GM18868 (cell line): ENCODE measurements at regions not wholly inside any gene's neighbourhood (a gene's known extent, or its start where the extent isn't known, plus 50 kb on each side); places are given as distances from the start of the nearest gene placed in this dataset.
A peak's percentile ranks its signal among the peaks of the same experiment; 100 is the strongest.

ENCODE experiments used
- ATAC-seq: cut with Tn5 transposase; IDR thresholded peaks from one replicate; pipeline ENCODE4 v1.9.1; 2021; ENCODE audit warnings: mild to moderate bottlenecking, moderate library complexity; ENCODE audit not compliant: unreplicated experiment

GRCh38 chr12:27382924-27383323, 50.3 kb downstream of the BMAL2 start:
- no peak for ATAC-seq

DNA sequence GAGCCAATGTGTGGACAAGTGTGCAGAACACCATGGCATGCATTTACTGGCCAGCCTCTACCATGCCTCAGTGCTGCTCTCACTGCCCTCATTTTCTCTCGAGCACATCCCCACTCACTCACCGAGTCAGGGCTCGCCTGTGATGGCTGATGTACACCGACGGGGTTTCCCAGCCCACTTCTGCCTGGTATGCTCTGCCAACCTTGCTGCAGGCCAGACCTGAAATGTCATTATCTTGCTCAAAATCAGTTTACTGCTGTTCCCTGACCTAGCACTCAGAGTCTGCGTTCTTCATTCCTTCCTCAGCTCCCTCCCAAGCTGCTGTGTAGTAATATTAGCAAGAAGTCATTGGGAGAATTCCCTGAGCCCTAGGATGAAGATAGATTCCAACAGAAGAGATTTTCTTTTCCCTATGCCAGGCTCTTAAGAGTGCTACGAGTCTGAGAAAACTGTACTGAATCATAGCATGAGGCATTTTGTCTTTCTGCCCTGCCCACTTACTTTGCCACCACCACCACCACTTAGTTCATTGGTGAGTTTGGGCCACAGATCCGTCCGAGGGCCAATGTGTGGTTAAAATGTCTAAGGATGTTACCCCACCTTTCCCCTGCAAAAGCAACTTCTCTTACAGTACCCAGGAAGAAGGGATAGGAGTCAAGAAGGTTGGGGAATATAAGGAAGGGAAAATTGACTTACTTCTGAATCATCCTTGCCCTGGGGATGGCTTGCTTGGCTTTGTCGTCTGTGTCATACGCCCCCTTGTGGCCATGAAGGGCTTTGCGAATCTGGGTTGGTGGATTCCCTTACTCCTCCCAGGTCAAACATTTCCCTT, 51.0 kb downstream of the BMAL2 start:
- peak; percentile 65 for ATAC-seq

GRCh38 chr12:27384261-27384590, 51.6 kb downstream of the BMAL2 start:
- ATAC-seq: no peak

DNA sequence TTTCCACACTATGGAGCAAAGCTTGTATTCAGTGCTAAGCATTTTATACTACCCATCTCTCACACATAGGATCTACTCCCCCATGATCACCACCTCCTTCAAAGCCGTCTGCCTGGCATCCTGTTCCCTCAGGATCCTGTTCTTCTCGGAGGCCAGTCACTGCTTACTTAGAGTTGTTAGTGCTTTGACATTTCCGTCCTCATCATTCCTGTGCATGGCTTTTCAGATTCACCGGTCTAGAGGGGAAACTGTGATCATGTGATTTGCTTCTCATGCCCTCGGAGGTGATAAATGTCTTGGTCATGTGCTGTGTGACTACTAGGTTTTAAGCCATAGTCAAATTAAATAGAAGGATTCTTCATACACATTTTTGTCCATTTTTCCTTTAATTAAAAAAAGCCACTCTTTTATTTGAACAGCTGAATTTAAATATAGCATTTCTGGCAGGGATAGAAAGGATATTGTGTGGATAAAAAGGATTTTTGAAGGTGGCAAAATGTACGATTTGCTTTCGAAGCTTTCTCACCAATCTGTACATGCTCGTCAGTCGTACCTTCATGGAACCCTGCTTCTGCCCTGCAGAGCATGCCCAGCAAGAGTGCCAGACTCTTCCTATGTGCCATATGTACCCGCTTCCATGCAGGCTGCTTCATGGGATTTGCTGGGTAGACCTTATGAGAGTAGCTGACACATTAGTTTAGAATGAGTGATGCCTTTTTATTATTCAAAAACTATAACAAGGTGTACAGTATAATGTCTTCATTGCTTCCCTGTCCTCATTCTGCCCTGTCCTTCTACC, 53.3 kb downstream of the BMAL2 start:
- no peak for ATAC-seq

DNA sequence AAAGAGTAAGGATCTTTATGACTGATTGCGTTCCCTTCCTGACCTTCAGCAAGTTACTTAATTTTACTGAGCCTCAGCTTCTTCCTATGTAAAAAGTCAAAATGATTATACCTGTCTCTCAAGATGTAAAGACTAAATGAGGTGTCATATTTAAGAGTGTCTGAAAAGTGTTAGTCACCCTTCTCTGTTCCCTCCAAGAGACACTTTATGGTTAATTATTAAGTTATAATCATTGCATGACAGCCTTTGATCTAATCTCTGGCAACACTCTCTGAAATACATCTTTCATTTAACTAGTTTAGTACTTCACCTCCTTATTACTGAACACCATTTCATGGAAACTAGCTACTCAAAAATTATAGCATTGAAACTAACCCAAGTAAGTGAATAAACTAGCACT, 54.8 kb downstream of the BMAL2 start:
- no peak for ATAC-seq

- ATAC-seq: no peak
These were observed 56.0 kb downstream of the BMAL2 start for GRCh38 chr12:27388650-27389049.

- no peak for ATAC-seq
These were observed 51.9 kb upstream of the SMCO2 start for GRCh38 chr12:27394676-27395075.

DNA sequence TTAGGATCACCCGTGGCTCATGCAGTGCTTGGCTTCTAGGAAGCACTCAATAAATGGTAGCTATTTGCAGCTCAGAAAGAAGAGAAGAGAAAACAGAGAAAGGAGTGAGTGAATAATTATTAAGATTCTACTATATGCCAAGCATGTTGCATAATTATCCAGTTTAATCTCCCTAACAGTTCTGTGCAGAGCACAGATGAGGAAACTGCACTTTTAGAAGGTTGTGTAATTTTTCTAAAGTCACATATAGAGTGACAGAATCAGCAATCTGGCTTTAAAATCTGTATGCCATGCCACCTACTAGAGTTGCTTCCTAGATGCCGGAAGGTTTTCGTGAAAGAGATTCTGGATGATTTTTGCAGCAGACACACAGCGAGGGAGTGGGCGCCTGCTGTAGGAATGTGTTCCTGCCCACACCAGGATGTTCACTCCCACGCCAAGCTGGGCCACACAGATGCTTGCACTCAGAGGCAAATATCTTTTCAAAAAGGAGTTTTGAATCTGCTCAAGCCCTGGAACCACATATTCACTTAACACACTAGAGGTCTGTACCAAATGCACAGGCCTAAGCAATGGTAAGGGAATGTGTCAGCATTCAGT, 50.2 kb upstream of the SMCO2 start:
- no peak for ATAC-seq
